Cardiac fibroblast (primary cell): ENCODE measurements at regions not wholly inside any gene's neighbourhood (a gene's known extent, or its start where the extent isn't known, plus 50 kb on each side); places are given as distances from the start of the nearest gene placed in this dataset.

Experiments used
- DNase-seq, 2 donors: peaks; one replicate each; pipeline versions ENCODE4 v3.0.0 to v3.0.0-alpha.2; 2010; ENCODE audit warnings: low read depth in 2 of 2
- H3K4me3 ChIP-seq, 2 donors: replicated peaks in 1 of 2; 1 replicate in 1 of 2; 2 replicates in 1 of 2; pipeline ENCODE4 v1.5.1; 2011; ENCODE audit warnings: low read depth in 2 of 2, low read length in 2 of 2, mild to moderate bottlenecking in 2 of 2, moderate library complexity in 1 of 2
- TF ChIP-seq, protein P1 (sequence below): IDR thresholded peaks from one replicate; pipeline ENCODE4 v1.5.1; 2011; ENCODE audit warnings: low read depth, mild to moderate bottlenecking, low read length, inconsistent platforms

DNA sequence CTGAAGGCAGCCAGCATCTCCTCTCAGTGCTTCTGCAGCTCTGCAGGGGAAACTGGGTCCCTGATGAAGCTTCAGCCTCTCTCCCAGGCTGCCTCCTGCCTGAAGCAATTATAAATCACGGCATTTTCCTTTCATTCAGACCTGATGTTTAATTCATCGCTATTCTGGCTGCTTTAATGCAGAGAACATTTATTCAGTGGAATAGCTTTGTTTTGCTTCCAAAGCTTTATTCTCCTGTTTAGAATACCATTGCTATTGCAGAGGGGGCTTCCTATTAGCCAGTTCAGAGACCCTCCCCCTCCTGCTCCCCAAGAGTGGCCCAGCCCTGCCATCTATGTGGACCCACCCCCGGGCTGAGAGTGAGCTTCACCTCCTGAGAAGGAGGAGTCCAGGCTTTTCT, 255.6 kb downstream of the LRFN2 start:
- no peak overlapping the region for H3K4me3 ChIP-seq
- DNase-seq: no peak
- TF ChIP-seq, protein P1, sequence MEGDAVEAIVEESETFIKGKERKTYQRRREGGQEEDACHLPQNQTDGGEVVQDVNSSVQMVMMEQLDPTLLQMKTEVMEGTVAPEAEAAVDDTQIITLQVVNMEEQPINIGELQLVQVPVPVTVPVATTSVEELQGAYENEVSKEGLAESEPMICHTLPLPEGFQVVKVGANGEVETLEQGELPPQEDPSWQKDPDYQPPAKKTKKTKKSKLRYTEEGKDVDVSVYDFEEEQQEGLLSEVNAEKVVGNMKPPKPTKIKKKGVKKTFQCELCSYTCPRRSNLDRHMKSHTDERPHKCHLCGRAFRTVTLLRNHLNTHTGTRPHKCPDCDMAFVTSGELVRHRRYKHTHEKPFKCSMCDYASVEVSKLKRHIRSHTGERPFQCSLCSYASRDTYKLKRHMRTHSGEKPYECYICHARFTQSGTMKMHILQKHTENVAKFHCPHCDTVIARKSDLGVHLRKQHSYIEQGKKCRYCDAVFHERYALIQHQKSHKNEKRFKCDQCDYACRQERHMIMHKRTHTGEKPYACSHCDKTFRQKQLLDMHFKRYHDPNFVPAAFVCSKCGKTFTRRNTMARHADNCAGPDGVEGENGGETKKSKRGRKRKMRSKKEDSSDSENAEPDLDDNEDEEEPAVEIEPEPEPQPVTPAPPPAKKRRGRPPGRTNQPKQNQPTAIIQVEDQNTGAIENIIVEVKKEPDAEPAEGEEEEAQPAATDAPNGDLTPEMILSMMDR: no peak

DNA sequence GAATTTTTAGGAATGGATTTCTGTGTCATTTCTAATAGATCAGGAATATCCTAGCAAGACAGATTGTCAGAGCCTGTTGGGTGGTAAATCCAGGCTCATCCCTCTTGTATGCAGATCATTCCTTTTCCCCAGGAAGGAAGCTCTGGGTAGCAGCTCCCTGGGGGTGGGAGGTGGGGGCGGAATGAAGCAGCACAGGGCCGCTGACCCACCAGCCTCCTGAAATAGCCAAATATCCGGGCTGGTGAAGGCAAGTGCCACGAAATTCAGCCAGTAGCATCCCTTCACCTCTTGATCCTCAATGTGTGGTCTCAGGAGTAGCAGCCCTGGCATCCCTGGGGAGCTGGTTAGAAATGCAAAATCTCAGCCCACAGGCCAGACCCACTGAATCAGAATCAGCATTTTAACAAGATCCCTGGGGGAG, 256.9 kb downstream of the LRFN2 start:
- TF ChIP-seq, protein P1: no peak
- DNase-seq: no peak
- H3K4me3 ChIP-seq: no peak overlapping the region

DNA sequence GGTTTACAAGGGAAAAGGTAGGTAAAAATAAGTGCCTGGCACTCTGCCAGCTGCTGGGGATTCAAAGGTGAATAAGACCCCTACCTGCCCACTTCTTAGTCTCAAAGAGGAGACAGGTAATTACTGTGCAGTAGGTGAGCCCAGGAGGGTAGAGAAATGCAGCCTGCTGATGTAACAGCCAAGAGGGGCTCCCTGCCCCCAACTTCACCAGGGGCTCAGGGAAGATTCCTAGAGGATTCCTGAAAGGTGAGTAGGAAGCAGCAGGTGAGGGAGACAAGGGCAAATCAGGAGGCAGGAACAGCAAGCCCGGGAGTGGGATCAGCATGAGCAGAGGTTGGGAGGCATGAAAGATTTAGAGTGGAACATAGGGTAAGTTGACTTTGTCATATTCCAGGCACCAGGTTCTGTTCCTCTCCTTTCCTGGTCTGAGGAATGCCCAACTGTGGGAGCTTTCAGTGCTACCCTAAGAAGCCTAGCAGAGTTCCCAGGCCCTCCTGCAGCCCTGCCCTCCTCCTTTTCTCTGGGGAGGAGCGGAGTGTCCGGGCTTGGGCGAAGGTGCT, 258.1 kb downstream of the LRFN2 start:
- TF ChIP-seq, protein P1: no peak
- H3K4me3 ChIP-seq: no peak overlapping the region
- no peak for DNase-seq

DNA sequence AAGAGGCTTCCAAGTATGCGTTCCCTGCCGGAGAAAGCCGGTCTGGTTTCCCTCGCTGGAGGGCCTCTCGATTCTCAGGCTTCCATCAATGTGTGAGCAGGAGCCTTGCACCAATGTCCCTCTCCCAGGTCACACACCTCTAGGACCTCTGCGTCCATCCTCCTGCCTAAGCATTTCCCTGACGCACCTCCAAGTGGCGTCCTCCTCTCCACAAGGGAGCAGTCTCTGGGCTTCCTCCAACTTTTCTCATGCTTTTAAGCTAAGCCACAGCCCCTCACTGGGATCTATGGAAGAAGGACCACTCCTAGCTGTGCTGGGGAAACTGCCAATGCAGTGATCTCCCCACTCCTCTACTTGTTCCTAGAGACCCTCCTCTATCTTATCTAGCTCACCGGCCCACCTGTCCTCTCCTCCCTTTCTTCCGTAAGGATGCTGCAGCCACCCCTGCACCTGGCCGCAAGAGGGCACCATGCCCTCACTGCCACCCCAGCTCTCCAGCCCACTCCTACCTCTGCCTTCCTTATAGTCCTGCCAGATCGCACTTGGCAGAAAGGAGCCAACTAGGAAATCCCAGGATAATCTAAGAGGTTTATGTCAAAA, 258.7 kb downstream of the LRFN2 start:
- no peak for DNase-seq
- TF ChIP-seq, protein P1: no peak
- H3K4me3 ChIP-seq: no peak overlapping the region

DNA sequence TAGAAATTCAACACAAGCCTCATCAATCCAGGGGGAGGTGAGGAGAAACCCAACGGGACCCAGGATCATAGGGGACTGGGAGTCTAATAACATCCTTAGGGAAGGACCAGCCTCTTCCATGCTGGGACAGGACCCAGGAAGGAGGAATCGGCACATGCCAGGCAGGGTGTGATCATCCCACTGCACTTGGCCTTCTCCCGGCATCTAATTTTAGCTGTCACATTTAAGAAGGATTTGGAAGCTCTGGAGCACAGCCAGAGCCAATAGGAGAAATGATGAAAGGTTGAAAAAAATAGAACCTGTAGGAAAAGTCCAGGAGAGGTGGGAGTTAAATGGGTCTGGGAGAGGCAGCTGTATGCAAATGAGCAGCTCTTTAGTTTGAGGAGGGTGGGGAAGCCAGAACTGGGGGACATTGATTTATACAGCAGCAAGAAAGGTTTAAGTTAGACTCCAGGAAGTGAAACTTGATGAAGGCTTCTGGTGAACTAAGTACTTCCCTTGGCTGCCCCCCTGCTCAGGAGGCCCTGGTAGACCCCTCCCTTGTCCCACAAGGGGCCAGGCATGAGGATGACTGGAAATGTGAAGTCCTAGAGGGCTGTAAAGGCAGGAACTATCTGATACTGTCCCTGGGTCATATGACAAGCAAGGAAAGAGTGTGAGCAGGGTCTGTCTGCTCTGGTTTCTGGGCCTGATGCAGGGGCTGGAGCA, 260.3 kb downstream of the LRFN2 start:
- TF ChIP-seq, protein P1: no peak
- H3K4me3 ChIP-seq: no peak overlapping the region
- no peak for DNase-seq

DNA sequence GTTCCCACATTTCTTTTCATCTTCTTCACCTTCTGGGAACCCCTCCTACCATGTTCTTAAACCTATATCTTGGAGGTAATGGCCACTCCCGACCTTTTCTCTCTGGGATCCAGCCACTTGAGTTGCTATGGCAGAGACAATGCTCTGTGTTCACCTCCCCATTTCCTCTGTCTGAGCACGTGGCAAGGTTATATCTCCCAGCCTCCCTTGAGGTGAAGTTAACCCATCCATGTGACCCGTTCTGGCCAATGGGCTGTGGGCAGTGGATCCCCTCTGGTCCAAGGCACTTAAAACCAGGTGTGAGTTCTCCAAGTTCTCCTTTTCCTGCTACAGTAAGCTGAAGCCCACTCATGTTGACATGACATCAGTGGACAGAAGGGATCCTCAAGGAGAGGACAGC, 261.4 kb downstream of the LRFN2 start:
- no peak for DNase-seq
- TF ChIP-seq, protein P1: no peak
- H3K4me3 ChIP-seq: no peak overlapping the region
